BLaER1 (cell line): ENCODE measurements at regions not wholly inside any gene's neighbourhood (a gene's known extent, or its start where the extent isn't known, plus 50 kb on each side); places are given as distances from the start of the nearest gene placed in this dataset.

Source experiments
- H3K27ac ChIP-seq: shearing (Covaris generic); formaldehyde crosslinking; 2 replicates; pipeline ENCODE4 v1.8.1; 2022
- H3K27me3 ChIP-seq: shearing (Covaris generic); formaldehyde crosslinking; 2 replicates; pipeline ENCODE4 v1.8.1; 2022
- H3K36me3 ChIP-seq: shearing (Covaris generic); formaldehyde crosslinking; 2 replicates; pipeline ENCODE4 v1.8.1; 2022
- H3K4me1 ChIP-seq: shearing (Covaris generic); formaldehyde crosslinking; 2 replicates; pipeline ENCODE4 v1.8.1; 2022
- H3K4me2 ChIP-seq: shearing (Covaris generic); formaldehyde crosslinking; 2 replicates; pipeline ENCODE4 v1.8.1; 2022
- H3K4me3 ChIP-seq: shearing (Covaris generic); formaldehyde crosslinking; 2 replicates; pipeline ENCODE4 v1.8.1; 2022
- H3K9ac ChIP-seq: shearing (Covaris generic); formaldehyde crosslinking; 2 replicates; pipeline ENCODE4 v1.8.1; 2022
- H3K9me3 ChIP-seq: shearing (Covaris generic); formaldehyde crosslinking; 2 replicates; pipeline ENCODE4 v1.8.1; 2022
- H4K20me1 ChIP-seq: shearing (Covaris generic); formaldehyde crosslinking; 2 replicates; pipeline ENCODE4 v1.8.1; 2022
- Cebpa-rat ChIP-seq: shearing (Covaris generic); IDR thresholded peaks from 2 replicates; pipeline ENCODE4 v1.8.1; 2022

- Histone ChIP-seq H3K9ac (no peak overlapping the region), H4K20me1 (no peaks in the 10 kb centered on the region), H3K36me3 (no peaks in the 10 kb centered on the region), H3K27me3 (no peaks in the 10 kb centered on the region), H3K4me2 (no peak overlapping the region), H3K4me1 (peaks cover 57% of the 10 kb centered on the region), H3K9me3 (no peaks in the 10 kb centered on the region), H3K27ac (no peak overlapping the region), H3K4me3 (no peak overlapping the region)
- no peak for TF ChIP-seq Cebpa-rat
These were observed 56.9 kb upstream of the RGS1 start for GRCh38 chr1:192518700-192519099.

- TF ChIP-seq Cebpa-rat, result no peak
- Histone ChIP-seq H3K4me2 (peak overlapping the region; percentile 70), H3K9me3 (no peaks in the 10 kb centered on the region), H3K4me3 (no peak overlapping the region), H3K4me1 (peaks cover 38% of the 10 kb centered on the region), H3K9ac (no peak overlapping the region), H3K27me3 (no peaks in the 10 kb centered on the region), H3K36me3 (no peaks in the 10 kb centered on the region), H4K20me1 (no peaks in the 10 kb centered on the region), H3K27ac (no peak overlapping the region)
These were observed 53.8 kb upstream of the RGS1 start for GRCh38 chr1:192521734-192522133.

DNA sequence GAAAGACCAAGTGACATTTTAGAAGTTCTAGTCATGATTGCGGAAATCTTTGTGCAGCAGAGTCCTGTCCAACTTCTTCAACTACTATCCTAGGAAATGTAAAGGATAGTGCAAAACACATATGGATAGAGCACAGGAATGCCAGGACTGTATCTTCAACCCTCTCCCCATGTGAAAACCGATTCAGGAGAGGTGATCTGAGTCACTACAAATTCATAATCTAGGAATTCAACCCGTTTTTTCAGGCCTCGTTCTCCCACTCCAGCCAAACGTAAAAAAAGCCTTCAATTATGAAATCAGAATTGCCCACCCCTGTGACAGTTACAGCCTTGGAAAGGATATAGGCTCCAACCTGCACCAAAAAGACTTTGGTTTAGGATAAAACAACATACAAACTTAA lies 52.9 kb upstream of the RGS1 start:
- Histone ChIP-seq H3K9ac (no peak overlapping the region), H3K36me3 (no peaks in the 10 kb centered on the region), H4K20me1 (no peaks in the 10 kb centered on the region), H3K4me2 (no peak overlapping the region; the same call in 1 of the 2 replicates), H3K4me1 (peaks cover 30% of the 10 kb centered on the region), H3K27ac (no peak overlapping the region), H3K4me3 (no peak overlapping the region), H3K27me3 (no peaks in the 10 kb centered on the region), H3K9me3 (no peaks in the 10 kb centered on the region)
- TF ChIP-seq Cebpa-rat, result no peak

GRCh38 chr1:192524223-192524622 lies 51.4 kb upstream of the RGS1 start:
- no peaks in the 10 kb centered on the region for H3K9me3 ChIP-seq
- no peak overlapping the region for H3K9ac ChIP-seq
- H4K20me1 ChIP-seq, result no peaks in the 10 kb centered on the region
- peaks cover 28% of the 10 kb centered on the region for H3K4me1 ChIP-seq
- no peak overlapping the region for H3K27ac ChIP-seq
- no peak overlapping the region for H3K4me3 ChIP-seq
- H3K27me3 ChIP-seq, result no peaks in the 10 kb centered on the region
- TF ChIP-seq Cebpa-rat, result no peak
- H3K4me2 ChIP-seq, result no peak overlapping the region
- H3K36me3 ChIP-seq, result no peaks in the 10 kb centered on the region
